ENCODE measurements at regions not wholly inside any gene's neighbourhood (a gene's known extent, or its start where the extent isn't known, plus 50 kb on each side); places are given as distances from the start of the nearest gene placed in this dataset.

- H3K9me3 ChIP-seq (ENCODE audit: low read length): no peaks in the 10 kb centered on the region
- no peaks in the 10 kb centered on the region for H3K9me2 ChIP-seq (ENCODE audit: insufficient read depth, low read length)
- H3K36me3 ChIP-seq (ENCODE audit: insufficient read depth, low read length): no peaks in the 10 kb centered on the region
- H3K27me3 ChIP-seq (ENCODE audit: insufficient read depth, low read depth, low read length): no peaks in the 10 kb centered on the region
- no peak overlapping the region for H2AFZ ChIP-seq (ENCODE audit: low read depth, low read length)
- no peaks in the 10 kb centered on the region for H3F3A ChIP-seq (ENCODE audit: insufficient read depth, low read length, poor library complexity, severe bottlenecking)
- no peak overlapping the region for H3K4me2 ChIP-seq (ENCODE audit: low read length)
- H3K9ac ChIP-seq (ENCODE audit: low read length): no peak overlapping the region
- no peak overlapping the region for H3K4me3 ChIP-seq (ENCODE audit: low read length)
- TF ChIP-seq TAF1 (IDR thresholded peaks at IDR 0.05; ENCODE audit: low read depth) (no peak), EP300 (conservative IDR thresholded peaks at IDR 0.05; ENCODE audit: poor library complexity, severe bottlenecking) (no peak), SMC3 (conservative IDR thresholded peaks at IDR 0.05; ENCODE audit: poor library complexity) (no peak), CTCF (IDR thresholded peaks at IDR 0.05; ENCODE audit: poor library complexity, severe bottlenecking) (no peak), MXI1 (conservative IDR thresholded peaks at IDR 0.05; ENCODE audit: poor library complexity, severe bottlenecking) (no peak), EZH2 (IDR thresholded peaks at IDR 0.05; ENCODE audit: borderline replicate concordance, insufficient read depth, low read length, poor library complexity, severe bottlenecking) (no peak), RAD21 (conservative IDR thresholded peaks at IDR 0.05) (no peak), POLR2AphosphoS5 (IDR thresholded peaks at IDR 0.05) (no peak)
- TF ChIP-seq, protein P1, sequence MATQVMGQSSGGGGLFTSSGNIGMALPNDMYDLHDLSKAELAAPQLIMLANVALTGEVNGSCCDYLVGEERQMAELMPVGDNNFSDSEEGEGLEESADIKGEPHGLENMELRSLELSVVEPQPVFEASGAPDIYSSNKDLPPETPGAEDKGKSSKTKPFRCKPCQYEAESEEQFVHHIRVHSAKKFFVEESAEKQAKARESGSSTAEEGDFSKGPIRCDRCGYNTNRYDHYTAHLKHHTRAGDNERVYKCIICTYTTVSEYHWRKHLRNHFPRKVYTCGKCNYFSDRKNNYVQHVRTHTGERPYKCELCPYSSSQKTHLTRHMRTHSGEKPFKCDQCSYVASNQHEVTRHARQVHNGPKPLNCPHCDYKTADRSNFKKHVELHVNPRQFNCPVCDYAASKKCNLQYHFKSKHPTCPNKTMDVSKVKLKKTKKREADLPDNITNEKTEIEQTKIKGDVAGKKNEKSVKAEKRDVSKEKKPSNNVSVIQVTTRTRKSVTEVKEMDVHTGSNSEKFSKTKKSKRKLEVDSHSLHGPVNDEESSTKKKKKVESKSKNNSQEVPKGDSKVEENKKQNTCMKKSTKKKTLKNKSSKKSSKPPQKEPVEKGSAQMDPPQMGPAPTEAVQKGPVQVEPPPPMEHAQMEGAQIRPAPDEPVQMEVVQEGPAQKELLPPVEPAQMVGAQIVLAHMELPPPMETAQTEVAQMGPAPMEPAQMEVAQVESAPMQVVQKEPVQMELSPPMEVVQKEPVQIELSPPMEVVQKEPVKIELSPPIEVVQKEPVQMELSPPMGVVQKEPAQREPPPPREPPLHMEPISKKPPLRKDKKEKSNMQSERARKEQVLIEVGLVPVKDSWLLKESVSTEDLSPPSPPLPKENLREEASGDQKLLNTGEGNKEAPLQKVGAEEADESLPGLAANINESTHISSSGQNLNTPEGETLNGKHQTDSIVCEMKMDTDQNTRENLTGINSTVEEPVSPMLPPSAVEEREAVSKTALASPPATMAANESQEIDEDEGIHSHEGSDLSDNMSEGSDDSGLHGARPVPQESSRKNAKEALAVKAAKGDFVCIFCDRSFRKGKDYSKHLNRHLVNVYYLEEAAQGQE (IDR thresholded peaks at IDR 0.05; ENCODE audit: borderline replicate concordance): no peak
- no peak overlapping the region for H3K27ac ChIP-seq (ENCODE audit: low read length)
- H3K79me2 ChIP-seq (replicated peaks; ENCODE audit: insufficient read depth, low read length): no peaks in the 10 kb centered on the region
- H4K20me1 ChIP-seq (ENCODE audit: insufficient read depth): no peaks in the 10 kb centered on the region
Observed at GRCh38 chr11:41897991-41898390, 438.5 kb upstream of the LRRC4C start.

- Histone ChIP-seq H2AFZ (ENCODE audit: low read depth, low read length) (no peak overlapping the region), H3K27ac (ENCODE audit: low read length) (no peak overlapping the region), H3K9me3 (ENCODE audit: low read length) (no peaks in the 10 kb centered on the region), H4K20me1 (ENCODE audit: insufficient read depth) (no peaks in the 10 kb centered on the region), H3K79me2 (replicated peaks; ENCODE audit: insufficient read depth, low read length) (no peaks in the 10 kb centered on the region), H3K4me2 (ENCODE audit: low read length) (no peak overlapping the region), H3F3A (ENCODE audit: insufficient read depth, low read length, poor library complexity, severe bottlenecking) (no peaks in the 10 kb centered on the region), H3K9me2 (ENCODE audit: insufficient read depth, low read length) (no peaks in the 10 kb centered on the region), H3K36me3 (ENCODE audit: insufficient read depth, low read length) (no peaks in the 10 kb centered on the region), H3K27me3 (ENCODE audit: insufficient read depth, low read depth, low read length) (no peaks in the 10 kb centered on the region), H3K4me3 (ENCODE audit: low read length) (no peak overlapping the region), H3K9ac (ENCODE audit: low read length) (no peak overlapping the region)
- TF ChIP-seq TAF1 (IDR thresholded peaks at IDR 0.05; ENCODE audit: low read depth) (no peak), CTCF (IDR thresholded peaks at IDR 0.05; ENCODE audit: poor library complexity, severe bottlenecking) (no peak), MXI1 (conservative IDR thresholded peaks at IDR 0.05; ENCODE audit: poor library complexity, severe bottlenecking) (no peak), POLR2AphosphoS5 (IDR thresholded peaks at IDR 0.05) (no peak), EP300 (conservative IDR thresholded peaks at IDR 0.05; ENCODE audit: poor library complexity, severe bottlenecking) (no peak), RAD21 (conservative IDR thresholded peaks at IDR 0.05) (no peak), SMC3 (conservative IDR thresholded peaks at IDR 0.05; ENCODE audit: poor library complexity) (no peak), EZH2 (IDR thresholded peaks at IDR 0.05; ENCODE audit: borderline replicate concordance, insufficient read depth, low read length, poor library complexity, severe bottlenecking) (no peak)
- TF ChIP-seq, protein P1 (IDR thresholded peaks at IDR 0.05; ENCODE audit: borderline replicate concordance): no peak
Observed at GRCh38 chr11:41917900-41918299, 458.4 kb upstream of the LRRC4C start.
